ENCODE measurements at regions not wholly inside any gene's neighbourhood (a gene's known extent, or its start where the extent isn't known, plus 50 kb on each side); places are given as distances from the start of the nearest gene placed in this dataset.

DNA sequence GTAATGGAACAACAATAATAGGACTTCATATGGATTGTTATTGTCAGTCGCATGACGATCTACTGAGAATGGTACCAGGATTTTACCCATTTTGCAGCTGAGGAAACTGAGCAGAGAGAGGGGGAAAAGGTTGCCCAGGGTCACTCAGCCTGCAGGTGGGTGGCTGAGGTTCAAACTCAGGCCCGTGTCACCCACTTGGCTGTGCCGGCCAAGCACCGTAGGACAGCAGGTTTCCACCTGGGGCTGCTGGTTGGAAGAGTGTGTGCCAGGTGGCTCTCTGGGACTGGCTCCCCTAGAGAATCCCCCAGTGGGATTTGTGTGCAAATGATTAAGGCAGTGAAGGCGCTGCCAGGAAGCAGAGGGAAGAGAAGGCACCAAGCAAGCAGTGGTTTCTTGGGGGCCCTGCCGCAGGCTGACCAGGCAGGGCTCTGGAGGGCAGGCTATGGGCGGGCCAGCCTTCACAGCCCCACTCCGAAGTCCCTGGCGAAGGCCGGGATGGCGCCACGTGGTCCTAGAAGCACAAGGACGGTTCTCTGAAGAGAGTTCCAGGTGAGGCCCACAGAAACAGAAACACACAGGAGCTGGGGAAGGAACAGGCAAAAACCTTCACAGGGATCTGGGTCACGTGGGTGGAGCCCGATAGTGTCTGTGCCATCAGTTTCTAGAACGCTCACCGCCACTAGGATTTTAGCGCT lies 163.5 kb downstream of the IRF8 start:
- no peak for DNase-seq

DNA sequence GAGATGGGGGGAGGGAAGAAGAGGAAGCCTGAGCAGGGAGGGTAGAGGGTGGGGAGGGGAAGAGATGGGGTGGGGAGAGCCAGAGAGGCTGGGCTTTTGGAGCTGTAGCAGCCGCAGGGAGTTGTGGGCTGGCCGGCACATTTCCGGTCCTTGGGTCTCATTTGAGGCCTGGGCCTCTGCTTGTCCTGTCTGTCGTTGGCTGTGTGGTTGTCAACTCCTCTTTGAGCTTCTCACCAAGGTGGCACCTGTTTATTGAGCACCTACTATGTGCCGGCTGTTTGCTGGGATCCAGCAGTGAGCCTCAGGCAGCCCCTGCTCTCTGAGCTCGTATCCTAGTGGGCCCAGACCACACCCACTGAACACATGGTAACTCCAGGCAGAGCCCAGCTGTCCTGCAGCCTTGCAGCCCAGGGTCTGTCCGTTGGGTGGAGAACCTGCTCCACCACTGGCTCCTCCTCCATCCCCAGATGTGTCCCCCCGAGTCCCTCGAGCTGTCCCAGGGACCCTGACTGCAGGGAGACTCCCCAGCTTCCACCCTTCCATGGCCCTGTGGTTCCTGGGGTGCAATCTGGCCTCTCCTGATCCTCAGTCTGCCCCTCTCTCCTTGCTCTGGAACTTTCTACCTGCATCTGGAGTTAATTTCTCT lies 164.9 kb downstream of the IRF8 start:
- no peak for DNase-seq

DNA sequence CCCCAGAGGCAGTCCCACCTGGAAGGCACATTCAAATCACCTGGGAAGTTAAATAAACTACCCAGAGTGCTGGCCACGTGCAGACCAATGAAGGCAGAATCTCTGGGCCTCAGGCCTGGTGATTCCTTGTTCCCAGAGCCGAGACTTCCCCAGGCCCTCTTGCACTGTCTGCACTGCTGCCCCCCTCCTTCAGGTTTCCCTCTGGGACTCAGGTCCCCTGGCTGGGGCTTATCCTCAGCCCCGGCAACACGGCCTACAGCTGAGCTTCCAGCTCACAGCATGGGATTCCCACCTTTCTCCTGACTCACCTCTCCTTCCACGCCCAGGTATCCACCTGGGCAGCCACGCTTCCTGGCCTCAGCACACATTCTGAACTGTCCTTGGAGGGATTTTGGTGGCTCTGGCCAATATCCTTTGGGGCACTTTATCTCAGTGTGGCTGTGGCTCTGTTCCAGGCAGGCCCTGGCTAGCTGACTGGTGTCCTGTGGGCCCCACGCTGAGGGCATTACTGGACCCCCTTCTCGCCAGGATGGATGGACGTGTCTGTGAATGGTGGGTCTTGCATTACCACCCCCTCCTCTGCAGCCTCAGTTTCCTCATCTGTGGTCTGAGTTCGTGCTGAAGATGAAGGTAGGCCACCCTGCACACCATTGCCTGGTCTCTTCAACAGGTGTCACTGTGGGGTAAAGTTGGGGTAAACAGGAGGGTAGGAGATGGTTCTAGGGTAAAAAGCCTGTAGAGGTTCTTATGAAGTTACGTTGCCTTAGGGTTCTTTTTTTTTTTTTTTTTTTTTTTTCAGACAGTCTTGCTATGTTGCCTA lies 165.7 kb downstream of the IRF8 start:
- DNase-seq, result no peak

DNA sequence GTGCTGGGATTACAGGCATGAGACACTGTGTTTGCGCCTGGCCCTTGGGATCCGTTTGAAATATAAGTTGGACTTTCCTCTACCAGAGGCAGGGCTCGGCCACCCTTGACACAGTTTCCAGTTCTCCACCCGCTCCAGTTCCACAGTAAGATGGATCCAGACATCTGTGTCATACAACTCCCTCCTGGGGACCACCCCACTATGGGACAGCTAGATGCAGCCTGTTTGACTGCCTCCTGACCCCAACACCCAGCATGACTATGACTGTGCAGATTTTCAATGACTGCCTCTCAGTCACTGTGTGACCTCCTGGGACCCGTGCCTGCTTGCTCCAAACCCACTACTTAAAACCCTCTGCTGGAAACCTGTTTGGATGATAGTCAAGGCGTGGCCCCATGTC lies 166.7 kb downstream of the IRF8 start:
- no peak for DNase-seq

DNA sequence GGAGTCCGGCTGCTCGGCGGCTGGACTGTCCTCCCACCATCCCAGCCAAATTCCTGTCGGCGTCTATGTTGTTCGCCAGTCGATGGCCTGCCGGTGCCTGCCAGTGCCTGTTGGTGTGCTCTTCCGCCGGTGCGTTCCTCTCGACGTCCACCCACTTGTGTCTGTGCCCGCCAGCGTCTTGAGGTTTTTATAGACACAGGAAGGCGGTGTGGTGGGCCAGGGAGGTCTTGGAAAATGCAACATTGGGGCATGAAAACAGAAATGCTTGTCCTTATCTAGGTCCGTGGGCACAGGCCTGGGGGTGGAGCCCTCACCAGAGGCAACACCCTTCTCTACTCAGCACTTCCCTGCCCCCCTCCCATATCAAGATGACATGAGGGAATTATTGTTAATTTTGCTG lies 167.8 kb downstream of the IRF8 start:
- DNase-seq, result no peak

DNA sequence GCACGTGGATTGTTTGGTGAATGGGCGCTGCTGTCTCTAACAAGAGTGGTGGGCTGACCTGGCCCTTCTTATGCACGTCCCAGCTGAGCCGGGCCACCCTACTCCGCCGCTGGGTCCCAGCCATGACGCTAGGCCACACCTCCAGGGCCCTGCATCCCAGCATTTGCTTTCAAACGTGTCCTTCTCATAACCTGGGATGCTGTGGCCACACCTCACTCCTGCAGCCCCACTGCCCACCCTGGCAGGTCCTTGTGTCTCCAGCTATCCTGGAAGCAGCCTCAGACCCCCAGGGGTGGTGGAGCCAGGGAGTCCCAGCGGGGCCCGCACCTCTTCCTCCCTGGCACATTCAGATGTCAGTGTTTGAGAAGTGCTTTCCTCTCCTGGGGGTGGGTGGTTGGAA lies 168.6 kb downstream of the IRF8 start:
- DNase-seq, result no peak

DNA sequence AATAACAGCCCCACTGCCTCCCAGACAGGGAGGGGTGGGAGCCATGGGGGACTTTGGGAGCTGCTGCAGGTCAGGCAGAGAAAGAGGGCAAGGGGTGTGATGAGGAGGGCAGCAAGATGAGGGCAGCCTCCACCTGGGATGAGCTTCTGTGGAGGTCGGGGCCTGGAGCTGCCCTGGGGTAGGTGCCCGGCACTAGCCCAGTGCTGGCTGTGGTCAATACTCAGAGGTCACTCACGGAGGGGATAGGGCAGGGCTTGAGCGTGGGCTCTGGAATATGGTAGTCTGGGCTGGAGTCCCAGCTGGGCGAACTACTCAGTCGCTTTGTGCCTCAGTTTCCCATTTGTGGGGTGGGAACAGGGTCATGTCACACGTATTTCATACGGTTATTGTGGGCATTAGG lies 169.0 kb downstream of the IRF8 start:
- DNase-seq, result no peak

DNA sequence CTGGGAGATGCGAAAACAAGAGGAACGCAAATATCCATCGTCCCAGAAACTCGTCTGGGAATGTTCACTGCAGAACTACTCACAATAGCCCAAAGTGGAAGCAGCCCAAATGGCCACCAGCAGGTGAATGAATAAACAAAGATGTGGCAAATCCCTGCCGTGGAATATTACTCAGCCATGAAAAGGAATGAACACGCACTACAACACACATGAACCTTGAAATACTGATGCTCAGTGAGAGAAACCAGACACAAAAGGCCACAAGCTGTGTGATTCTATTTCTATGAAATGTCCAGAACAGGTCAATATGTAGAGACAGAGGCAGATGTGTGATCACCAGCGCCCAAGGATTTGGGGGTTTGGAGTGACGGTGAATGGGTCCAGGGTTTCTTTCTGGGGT lies 169.8 kb downstream of the IRF8 start:
- no peak for DNase-seq

DNA sequence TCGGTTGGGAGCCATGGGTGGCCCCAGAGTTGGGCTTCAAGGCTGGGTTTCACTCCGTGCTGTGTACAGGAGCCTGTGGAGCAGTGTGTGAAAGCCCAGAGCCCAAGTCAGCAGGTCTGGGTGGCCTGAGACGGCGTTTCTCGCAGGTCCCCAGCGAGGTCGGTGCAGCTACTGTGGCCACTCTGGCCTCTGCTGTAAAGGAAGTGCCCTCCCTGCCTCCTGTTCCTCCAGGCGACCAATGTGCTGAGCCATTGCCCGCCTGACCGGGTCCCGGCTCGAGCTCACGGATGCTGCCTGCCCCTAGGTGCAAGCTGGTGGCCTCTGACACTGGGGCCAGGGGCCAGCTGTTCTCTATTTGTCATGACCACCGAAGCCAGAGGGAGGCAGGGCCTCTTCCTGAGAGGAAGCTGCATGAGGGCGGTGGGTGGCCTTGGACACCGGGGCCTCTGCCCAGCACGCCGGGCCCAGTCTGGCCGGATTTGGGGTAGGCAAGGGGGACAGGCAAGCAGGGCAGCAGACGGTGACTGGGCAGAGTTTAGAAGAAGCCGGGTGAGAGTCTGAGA lies 170.9 kb downstream of the IRF8 start:
- DNase-seq, result no peak

DNA sequence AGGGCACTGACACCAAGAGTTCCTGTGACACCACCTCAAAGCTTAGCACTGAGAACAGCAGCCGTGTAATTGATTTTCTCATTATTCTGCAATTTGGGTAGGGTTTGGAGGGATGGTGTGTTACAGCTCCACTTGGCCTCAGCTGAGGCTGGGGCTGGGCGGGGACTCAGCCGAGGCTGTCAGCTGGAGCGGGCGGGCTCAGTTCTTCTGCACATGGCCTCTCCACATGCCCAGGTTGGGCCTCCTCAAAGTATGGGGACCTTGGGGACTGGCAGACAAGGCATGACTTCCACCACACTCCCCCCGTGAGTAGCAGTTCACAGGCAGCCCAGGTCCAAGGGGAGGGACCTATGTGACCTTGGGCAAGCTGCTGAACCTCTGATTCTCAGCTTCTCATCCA lies 171.5 kb downstream of the IRF8 start:
- no peak for DNase-seq

DNA sequence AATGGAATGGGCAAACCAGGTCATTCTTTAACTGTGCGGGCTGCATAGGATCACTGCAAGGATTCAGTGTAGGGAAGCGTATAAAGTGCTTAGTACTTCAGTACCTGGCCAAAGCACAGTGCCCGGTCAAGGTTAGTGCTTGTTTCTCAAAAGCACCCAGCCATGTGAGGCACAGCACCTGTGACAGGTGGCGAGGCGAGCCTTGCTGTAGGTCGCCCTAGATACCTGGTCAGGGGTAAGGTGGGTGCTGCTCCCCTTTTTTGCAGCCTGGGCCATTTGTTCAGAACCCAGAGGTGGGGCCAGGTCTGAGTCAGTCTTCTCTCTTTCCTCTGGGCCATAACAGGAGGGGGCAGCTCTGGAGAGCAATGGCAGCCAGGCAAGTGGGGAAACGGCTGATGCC lies 172.0 kb downstream of the IRF8 start:
- DNase-seq, result no peak

DNA sequence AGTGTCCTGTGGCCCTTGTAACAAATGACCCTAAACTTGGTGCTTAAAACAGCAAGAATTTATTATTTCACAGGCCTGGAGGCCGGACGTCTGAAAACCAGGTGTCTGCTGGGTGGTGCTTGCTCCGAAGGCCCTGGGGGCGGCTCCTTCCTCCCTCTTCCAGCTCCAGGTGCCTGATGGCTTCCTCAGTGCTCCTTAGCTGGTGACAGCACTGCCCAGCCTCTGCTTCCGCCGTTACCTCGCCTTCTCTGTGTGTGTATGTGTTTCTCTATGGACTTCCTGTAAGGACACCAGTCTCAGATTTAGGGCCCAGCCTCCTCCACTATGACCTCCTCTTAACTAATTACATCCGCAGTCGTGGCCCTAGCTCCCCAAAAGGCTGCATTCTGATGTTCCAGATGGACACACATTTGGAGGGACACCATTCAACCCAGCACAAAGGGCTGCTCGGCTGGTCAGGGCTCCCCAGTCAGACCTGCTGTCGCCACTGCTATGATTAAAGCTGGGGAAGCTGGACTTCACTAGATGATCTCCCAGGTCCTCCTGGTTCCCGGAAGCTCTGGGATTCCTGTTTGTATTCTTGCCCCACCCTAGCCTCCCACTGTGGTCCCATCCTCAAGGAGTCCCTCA lies 172.8 kb downstream of the IRF8 start:
- no peak for DNase-seq

DNA sequence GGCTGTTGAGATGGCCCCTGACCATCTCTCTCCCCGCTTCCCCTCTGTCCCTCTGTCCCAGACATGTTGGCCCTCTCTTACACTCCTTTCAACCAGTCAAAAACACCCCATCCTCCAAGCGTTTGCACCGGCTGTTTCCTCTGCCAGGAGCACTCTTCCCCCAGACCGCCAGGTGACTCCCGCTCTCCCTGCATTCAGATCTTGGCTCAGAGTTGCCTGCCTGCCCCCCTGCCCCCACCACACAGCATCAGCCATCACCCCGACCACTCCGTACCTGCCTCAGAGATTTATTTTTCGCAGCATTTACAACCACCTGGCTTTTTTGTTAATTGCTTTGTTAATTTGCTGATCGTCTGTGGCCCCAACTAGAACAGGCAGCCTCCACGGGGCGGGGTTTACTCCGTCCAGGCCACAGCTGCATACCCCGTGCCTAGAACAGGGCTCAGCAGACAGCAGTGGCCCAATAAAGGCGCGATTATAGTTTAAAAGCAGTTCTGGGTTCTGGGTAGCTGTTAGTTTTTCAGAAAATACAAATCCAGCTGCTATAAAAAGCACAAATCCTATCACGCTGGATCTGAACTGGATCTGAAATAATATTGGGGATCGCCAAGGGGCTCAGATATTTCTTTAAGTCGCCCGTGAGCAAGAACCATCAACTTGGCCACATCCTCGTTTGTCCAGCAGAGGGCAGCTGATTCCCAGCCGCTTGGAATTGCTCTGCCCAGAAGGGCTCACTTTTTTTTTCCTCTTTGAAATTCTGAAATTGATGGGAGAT lies 173.6 kb downstream of the IRF8 start:
- no peak for DNase-seq

DNA sequence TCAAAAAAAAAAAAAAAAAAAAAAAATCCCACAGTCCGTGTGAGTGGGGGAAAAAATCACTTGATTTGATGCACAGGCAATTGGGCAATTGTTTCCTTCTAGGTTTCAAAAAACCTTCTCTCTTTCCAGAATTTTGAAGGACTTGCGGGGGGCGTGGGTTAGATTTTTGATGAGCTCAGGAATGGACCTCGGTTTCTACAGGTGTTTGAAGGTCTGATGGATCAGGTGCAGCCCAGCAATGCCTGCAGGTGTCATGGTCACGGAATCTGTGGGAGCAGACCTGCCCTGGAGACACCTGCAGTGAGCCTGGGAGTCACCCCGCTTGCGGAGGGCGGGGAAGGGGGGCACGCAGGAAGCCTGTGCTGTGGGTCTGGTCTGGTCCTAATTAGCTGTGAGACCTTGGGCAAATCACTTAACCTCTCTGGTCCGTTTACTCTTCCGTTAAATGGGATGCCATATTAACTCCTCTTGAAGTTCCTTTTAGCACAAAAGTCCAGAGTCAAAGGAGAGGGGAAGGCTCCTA lies 174.2 kb downstream of the IRF8 start:
- no peak for DNase-seq

DNA sequence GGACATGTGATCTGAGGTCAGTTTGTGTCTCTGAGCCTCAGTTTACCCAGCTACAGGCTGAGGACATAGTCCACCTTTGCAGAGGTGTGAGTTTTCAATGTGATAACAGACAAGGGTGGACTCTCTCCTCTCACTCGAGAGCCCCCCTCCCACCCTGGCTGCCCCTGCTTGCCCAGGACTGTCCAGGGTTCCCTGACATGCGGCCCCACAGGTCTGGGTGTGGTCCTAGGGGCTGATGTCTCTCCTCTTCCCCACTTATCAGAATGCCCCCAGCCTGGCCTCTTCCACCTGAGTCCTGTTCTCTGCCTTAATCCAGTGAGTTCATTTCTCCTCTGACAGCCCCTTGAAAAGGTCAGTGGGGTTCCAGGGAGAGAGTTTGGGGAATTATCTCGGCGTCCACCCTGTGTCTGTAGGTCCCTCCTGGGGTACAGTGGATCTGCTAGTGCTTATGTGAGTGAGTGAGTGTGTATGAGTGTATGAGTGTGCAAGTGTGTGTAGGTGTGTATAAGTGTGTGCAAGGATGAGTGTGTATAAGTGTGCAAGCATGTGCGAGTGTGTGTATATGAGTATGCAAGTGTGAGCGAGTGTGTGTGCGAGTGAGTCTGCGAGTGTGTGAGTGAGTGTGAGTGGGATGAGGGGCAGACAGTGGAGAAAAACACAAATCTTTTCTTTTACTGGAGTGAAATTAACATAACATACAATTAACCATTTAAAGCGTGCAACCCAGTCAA lies 175.0 kb downstream of the IRF8 start:
- DNase-seq, result no peak

DNA sequence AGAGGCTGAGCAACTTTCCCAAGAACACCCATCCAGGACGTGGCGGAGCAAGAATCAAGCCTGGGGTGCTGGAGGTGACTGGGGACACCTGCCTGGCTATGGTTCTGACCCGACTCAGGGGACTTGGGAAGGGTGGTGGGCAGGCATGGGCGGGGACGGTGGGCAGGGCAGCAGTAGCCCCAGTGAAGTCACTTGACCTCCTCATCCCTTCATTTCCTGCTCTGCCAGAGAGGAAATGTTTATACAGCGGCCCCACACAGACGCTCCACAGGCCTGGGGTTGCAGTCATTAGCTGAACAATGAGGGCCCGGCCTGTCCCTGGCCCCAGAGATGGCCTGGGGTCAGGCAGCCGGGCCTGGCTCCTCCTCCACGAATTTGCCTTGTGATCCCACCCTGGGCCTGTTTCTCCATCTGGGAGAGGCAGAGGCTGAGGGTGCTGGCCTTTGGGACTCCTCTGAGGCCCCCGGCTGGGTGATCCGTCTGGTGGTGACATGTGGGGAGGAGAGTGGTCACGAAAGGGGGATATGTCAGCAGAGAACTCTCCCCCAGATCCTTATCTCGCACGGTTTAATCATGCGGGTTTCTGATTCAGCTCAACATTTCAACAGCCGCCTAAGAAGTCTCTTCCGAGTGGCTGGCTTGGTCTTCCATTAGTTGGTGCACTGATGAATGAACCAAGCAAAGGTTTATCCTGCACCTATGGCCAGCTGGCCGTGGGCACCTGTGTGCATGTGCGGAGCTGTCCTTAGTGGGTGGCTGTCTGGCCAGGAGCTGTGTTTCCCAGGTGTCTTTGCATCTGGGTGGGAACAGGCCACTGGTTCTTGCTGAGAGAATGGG lies 175.9 kb downstream of the IRF8 start:
- no peak for DNase-seq

DNA sequence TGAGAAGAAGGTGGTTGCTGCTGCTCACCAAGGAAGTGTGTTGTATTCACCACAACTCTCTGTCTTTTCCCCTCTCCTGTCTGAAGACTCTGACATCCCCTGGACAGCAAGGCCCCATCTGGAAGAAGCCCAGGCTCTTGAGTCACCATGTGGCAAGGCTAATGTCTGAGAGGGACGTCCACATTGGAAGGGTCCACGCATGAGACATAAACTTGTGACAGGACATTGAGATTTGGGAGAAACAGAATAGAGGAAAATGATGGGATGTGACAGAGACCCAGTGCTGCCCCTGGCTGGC lies 176.5 kb downstream of the IRF8 start:
- DNase-seq, result no peak

DNA sequence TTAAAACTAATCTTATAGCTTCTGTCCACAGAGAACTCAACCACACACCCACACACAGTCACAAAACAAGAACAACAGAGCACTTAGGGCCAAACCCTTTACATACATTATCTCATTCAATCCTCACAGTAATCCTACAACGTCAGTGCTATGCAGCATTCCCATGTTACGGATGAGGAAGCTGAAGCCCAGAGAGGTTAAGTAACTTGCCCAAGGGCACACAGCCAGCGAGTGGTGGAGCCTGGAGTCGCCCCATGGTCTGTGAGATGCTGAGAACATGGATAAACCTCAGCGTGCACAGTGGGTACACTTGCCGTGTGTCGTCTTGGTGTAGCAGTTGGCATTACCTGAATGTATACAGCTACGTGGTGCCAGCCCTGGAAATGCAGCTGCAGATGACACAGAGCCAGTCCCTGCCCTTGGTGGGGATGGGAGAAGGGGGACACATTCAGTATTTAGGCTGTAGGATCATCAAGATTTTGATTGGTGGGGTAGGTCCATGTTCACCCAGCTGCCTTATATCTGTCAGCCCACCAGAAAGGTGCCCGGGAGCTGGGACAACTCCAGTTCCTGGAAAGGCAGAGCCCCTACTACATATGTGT lies 177.0 kb downstream of the IRF8 start:
- DNase-seq, result no peak

DNA sequence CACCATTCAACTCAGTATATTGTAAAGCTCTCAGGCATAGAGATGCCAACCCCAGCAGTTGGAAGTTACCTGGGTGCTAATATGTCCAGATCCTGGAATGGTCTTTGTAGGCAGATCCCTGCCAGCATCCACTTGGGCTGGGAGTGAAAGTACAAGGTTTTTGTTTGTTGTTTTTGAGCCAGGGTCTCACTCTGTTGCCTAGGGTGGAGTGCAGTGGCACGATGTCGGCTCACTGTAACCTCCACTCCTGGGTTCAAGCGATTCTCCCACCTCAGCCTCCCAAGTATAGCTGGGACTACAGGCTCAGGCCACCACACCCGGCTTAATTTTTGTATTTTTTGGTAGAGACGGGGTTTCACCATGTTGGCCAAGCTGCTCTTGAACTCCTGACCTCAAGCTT lies 177.6 kb downstream of the IRF8 start:
- no peak for DNase-seq

DNA sequence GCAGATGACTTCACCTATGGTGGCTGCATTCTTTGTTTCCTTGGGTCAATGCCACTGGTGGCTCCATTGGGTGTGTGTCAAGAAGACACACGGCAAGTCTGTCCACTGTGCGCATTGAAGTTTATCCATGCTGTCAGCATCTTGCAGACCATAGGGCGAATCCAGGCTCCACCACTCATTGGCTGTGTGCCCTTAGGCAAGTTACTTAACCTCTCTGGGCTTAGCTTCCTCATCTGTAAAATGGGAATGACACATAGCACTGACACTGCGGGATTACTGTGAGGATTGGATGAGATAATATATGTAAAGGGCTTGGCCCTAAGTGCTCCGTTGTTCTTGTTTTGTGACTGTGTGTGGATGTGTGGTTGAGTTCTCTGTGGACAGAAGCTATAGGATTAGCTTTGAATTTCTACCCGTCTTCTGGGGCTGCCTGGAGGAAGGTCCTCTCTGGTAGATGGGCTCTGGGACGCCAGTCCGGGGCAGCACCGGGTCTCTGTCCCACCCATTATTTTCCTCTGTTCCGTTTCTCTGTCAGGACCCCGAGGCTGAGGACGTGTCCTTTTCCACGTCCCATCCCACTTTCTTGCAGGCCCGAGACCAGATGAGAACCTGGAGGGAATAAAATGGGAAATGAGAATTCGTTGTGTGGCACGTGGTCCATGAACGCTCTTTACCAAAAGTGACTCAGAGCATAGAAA lies 178.4 kb downstream of the IRF8 start:
- no peak for DNase-seq
